Activated B cell treated with CpG ODN at 0.5 μM for 24 hours (primary cell): ENCODE measurements at regions not wholly inside any gene's neighbourhood (a gene's known extent, or its start where the extent isn't known, plus 50 kb on each side); places are given as distances from the start of the nearest gene placed in this dataset.
"Not testable (repeated sequence)": the region's sequence is repeated elsewhere in the genome, so short reads cannot be mapped to it uniquely, and the experiment has no call there.

ENCODE experiments used
- ATAC-seq: fragments of 200-7000 bp; cut with Tn5 transposase; one replicate; pipeline ENCODE4 v1.10.0; 2021; ENCODE audit warnings: low read depth, mild to moderate bottlenecking, moderate library complexity
- CTCF ChIA-PET: fragments of 350-600 bp; sonication (Branson Sonifier 250); formaldehyde crosslinking; loops from one replicate; lab custom pipeline; 2021; ENCODE audit warnings: antibody characterized with exemption; lab: Charles Lee
- POLR2A ChIA-PET: fragments of 350-600 bp; sonication (Branson Sonifier 250); formaldehyde crosslinking; loops from one replicate; lab custom pipeline; 2021; ENCODE audit warnings: antibody characterized with exemption; lab: Charles Lee
- DNase-seq: peaks from one replicate; pipeline ENCODE4 v3.0.0; 2022
- H3K27ac Mint-ChIP-seq: one replicate; pipeline ENCODE4 v1.8.0; 2020; ENCODE audit warnings: mixed read lengths
- H3K27me3 Mint-ChIP-seq: one replicate; pipeline ENCODE4 v1.8.0; 2021; ENCODE audit warnings: mixed read lengths
- H3K36me3 Mint-ChIP-seq: one replicate; pipeline ENCODE4 v1.8.0; 2021; ENCODE audit warnings: low read depth, mixed read lengths
- H3K4me1 Mint-ChIP-seq: one replicate; pipeline ENCODE4 v1.8.0; 2021; ENCODE audit warnings: mixed read lengths
- H3K4me3 Mint-ChIP-seq: one replicate; pipeline ENCODE4 v1.8.0; 2020; ENCODE audit warnings: mild to moderate bottlenecking, mixed read lengths
- H3K9me3 Mint-ChIP-seq: one replicate; pipeline ENCODE4 v1.8.0; 2020; ENCODE audit warnings: mixed read lengths
- CTCF ChIP-seq: fragments of 200-600 bp; IDR thresholded peaks from one replicate; pipeline ENCODE4 v1.8.0; 2022; ENCODE audit warnings: antibody characterized with exemption, mild to moderate bottlenecking
- intact Hi-C: fragments of 100-400 bp; cut with micrococcal nuclease; formaldehyde crosslinking; loops from one replicate; pipeline ENCODE4 v1.15.1; 2024

GRCh38 chr3:6047016-6047415 is 813.9 kb upstream of the GRM7 start:
- POLR2A ChIA-PET = no interaction called here
- intact Hi-C loops = no loop called here

GRCh38 chr3:6060251-6060650 is 800.7 kb upstream of the GRM7 start:
- Mint-ChIP-seq H3K36me3 (no peaks in the 10 kb centered on the region), H3K27ac (no peak overlapping the region), H3K4me3 (no peak overlapping the region), H3K9me3 (no peaks in the 10 kb centered on the region), H3K4me1 (no peaks in the 10 kb centered on the region), H3K27me3 (no peaks in the 10 kb centered on the region)
- intact Hi-C loops = no loop called here
- DNase-seq = no peak
- CTCF ChIA-PET = no interaction called here
- TF ChIP-seq CTCF = no peak
- POLR2A ChIA-PET = interaction anchor here (0.5 kb wide), 1 partner anchor 799 kb away, joined by 3 read pairs; no protein-coding TSS in a partner anchor
- no peak for ATAC-seq

More at GRCh38 chr3:6047016-6047415, 813.9 kb upstream of the GRM7 start:
- Mint-ChIP-seq H3K27ac (no peak overlapping the region), H3K4me3 (no peak overlapping the region), H3K4me1 (no peaks in the 10 kb centered on the region), H3K27me3 (no peaks in the 10 kb centered on the region), H3K36me3 (no peaks in the 10 kb centered on the region), H3K9me3 (peaks cover 25% of the 10 kb centered on the region)
- ATAC-seq (no peak), DNase-seq (no peak)
- CTCF ChIA-PET = no interaction called here
- TF ChIP-seq CTCF = no peak

GRCh38 chr3:6062261-6063187 is 798.4 kb upstream of the GRM7 start:
- Mint-ChIP-seq H3K36me3 (no peaks in the 10 kb centered on the region), H3K4me3 (no peak overlapping the region), H3K9me3 (no peaks in the 10 kb centered on the region), H3K27ac (no peak overlapping the region), H3K27me3 (no peaks in the 10 kb centered on the region), H3K4me1 (no peaks in the 10 kb centered on the region)
- TF ChIP-seq CTCF = no peak
- intact Hi-C loops = no loop called here
- DNase-seq (no peak), ATAC-seq (no peak)
- ChIA-PET CTCF (no interaction called here), POLR2A (no interaction called here)

GRCh38 chr3:6066397-6066796 is 794.5 kb upstream of the GRM7 start:
- ChIA-PET POLR2A (no interaction called here), CTCF (no interaction called here)
- no peak overlapping the region for H3K4me3 Mint-ChIP-seq
- no peak overlapping the region for H3K27ac Mint-ChIP-seq
- DNase-seq (no peak), ATAC-seq (no peak)
- TF ChIP-seq CTCF = no peak
- intact Hi-C loops = no loop called here
- H3K4me1 Mint-ChIP-seq = no peaks in the 10 kb centered on the region
- no peaks in the 10 kb centered on the region for H3K27me3 Mint-ChIP-seq
- H3K9me3 Mint-ChIP-seq = no peaks in the 10 kb centered on the region
- no peaks in the 10 kb centered on the region for H3K36me3 Mint-ChIP-seq

- H3K4me1 Mint-ChIP-seq, H3K9me3 Mint-ChIP-seq, H3K36me3 Mint-ChIP-seq, POLR2A ChIA-PET, H3K27ac Mint-ChIP-seq, ATAC-seq, CTCF ChIA-PET, intact Hi-C loops, H3K4me3 Mint-ChIP-seq, DNase-seq, H3K27me3 Mint-ChIP-seq: not testable (repeated sequence)
These were observed 793.9 kb upstream of the GRM7 start for GRCh38 chr3:6066868-6067578.
